GM10266 (cell line): ENCODE measurements at regions not wholly inside any gene's neighbourhood (a gene's known extent, or its start where the extent isn't known, plus 50 kb on each side); places are given as distances from the start of the nearest gene placed in this dataset.

Experiments used
- DNase-seq: peaks from one replicate; pipeline ENCODE4 v3.0.0; 2012; ENCODE audit errors: extremely low spot score
- TF ChIP-seq, protein P1 (sequence below): IDR thresholded peaks from 2 replicates; pipeline ENCODE4 v1.5.1; 2012; ENCODE audit warnings: mild to moderate bottlenecking, low read depth; ENCODE audit not compliant: control insufficient read depth, insufficient read depth; ENCODE audit errors: missing control alignments

- TF ChIP-seq, protein P1, sequence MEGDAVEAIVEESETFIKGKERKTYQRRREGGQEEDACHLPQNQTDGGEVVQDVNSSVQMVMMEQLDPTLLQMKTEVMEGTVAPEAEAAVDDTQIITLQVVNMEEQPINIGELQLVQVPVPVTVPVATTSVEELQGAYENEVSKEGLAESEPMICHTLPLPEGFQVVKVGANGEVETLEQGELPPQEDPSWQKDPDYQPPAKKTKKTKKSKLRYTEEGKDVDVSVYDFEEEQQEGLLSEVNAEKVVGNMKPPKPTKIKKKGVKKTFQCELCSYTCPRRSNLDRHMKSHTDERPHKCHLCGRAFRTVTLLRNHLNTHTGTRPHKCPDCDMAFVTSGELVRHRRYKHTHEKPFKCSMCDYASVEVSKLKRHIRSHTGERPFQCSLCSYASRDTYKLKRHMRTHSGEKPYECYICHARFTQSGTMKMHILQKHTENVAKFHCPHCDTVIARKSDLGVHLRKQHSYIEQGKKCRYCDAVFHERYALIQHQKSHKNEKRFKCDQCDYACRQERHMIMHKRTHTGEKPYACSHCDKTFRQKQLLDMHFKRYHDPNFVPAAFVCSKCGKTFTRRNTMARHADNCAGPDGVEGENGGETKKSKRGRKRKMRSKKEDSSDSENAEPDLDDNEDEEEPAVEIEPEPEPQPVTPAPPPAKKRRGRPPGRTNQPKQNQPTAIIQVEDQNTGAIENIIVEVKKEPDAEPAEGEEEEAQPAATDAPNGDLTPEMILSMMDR, result no peak
- DNase-seq, result no peak
These were observed 115.4 kb upstream of the ERG start for GRCh38 chr21:38613686-38614085.

DNA sequence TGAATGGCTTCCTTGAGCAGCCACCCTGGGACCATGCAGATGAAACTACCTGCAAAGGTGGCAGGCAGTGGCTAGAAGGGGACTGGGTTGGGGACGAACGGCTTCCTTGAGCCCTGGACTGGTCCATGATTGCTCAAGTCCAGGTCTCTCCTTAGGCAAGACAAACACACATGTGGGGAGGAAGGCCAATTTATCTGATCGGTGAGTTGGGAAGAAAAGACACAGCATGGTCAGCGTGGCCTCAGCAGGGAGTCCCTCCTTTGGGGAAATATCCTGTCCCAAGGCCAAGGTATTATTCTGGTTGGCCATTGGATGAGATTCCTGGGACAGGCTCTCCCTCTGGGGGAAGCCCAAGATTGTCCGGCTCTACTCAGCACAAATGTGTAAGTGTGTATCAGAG lies 116.3 kb upstream of the ERG start:
- TF ChIP-seq, protein P1, result no peak
- no peak for DNase-seq

- no peak for DNase-seq
- TF ChIP-seq, protein P1, result no peak
These were observed 121.2 kb upstream of the ERG start for GRCh38 chr21:38619480-38619879.

DNA sequence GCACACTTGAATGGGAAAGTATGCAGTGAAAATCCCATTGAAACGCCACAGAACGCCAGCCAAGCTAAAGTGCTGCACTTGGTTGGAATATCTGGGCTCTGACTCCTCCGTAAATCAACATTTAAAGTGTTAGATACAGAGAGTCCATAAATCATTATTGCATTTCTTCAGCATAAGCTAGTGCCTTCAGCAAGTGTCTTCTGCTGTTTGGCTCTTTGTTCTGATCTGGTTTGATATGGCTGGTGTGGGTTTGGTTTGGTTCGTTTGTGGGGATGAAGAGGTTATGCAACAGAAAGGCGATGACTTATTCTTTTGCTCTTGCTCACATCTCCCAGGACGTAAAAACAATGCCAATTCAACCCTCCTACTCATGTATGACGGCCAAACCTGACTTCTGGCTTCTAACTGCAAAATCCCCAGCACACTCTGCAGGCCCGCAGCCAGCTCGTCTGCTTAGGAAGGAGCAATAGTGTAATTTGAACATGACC lies 121.8 kb upstream of the ERG start:
- TF ChIP-seq, protein P1, result no peak
- no peak for DNase-seq

- DNase-seq, result no peak
- TF ChIP-seq, protein P1, result peak; percentile 6
These were observed 122.9 kb upstream of the ERG start for GRCh38 chr21:38621132-38621531.

GRCh38 chr21:38622081-38622826 lies 124.0 kb upstream of the ERG start:
- DNase-seq, result no peak
- TF ChIP-seq, protein P1, result no peak

DNA sequence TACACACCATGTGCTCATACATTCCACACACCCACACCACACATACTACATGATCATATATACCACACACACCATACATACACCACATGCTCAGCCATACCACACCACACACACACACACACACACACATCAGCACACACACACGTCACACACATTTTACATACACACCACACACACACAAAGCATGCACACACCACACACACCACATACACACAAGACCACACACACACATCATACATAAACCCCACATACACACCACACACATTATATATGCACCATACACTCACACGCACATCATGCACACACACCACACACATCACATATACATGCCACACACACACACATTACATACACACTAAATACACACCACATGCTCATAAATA lies 124.5 kb upstream of the ERG start:
- DNase-seq, result no peak
- TF ChIP-seq, protein P1, result no peak
